GM12875 (cell line): ENCODE measurements at regions not wholly inside any gene's neighbourhood (a gene's known extent, or its start where the extent isn't known, plus 50 kb on each side); places are given as distances from the start of the nearest gene placed in this dataset.

Experiments used
- H3K4me3 ChIP-seq: one replicate; pipeline ENCODE4 v1.5.1; 2011; ENCODE audit warnings: low read depth, low read length, control low read depth
- TF ChIP-seq, protein P1 (sequence below): IDR thresholded peaks from 2 replicates; pipeline ENCODE4 v1.5.1; 2011; ENCODE audit warnings: low read depth, mild to moderate bottlenecking, control low read depth, inconsistent platforms, low read length, moderate library complexity, borderline replicate concordance; ENCODE audit not compliant: insufficient read depth

- TF ChIP-seq, protein P1, sequence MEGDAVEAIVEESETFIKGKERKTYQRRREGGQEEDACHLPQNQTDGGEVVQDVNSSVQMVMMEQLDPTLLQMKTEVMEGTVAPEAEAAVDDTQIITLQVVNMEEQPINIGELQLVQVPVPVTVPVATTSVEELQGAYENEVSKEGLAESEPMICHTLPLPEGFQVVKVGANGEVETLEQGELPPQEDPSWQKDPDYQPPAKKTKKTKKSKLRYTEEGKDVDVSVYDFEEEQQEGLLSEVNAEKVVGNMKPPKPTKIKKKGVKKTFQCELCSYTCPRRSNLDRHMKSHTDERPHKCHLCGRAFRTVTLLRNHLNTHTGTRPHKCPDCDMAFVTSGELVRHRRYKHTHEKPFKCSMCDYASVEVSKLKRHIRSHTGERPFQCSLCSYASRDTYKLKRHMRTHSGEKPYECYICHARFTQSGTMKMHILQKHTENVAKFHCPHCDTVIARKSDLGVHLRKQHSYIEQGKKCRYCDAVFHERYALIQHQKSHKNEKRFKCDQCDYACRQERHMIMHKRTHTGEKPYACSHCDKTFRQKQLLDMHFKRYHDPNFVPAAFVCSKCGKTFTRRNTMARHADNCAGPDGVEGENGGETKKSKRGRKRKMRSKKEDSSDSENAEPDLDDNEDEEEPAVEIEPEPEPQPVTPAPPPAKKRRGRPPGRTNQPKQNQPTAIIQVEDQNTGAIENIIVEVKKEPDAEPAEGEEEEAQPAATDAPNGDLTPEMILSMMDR: no peak
- no peak overlapping the region for H3K4me3 ChIP-seq
These were observed 95.7 kb downstream of the CPN2 start for GRCh38 chr3:194255252-194256039.

DNA sequence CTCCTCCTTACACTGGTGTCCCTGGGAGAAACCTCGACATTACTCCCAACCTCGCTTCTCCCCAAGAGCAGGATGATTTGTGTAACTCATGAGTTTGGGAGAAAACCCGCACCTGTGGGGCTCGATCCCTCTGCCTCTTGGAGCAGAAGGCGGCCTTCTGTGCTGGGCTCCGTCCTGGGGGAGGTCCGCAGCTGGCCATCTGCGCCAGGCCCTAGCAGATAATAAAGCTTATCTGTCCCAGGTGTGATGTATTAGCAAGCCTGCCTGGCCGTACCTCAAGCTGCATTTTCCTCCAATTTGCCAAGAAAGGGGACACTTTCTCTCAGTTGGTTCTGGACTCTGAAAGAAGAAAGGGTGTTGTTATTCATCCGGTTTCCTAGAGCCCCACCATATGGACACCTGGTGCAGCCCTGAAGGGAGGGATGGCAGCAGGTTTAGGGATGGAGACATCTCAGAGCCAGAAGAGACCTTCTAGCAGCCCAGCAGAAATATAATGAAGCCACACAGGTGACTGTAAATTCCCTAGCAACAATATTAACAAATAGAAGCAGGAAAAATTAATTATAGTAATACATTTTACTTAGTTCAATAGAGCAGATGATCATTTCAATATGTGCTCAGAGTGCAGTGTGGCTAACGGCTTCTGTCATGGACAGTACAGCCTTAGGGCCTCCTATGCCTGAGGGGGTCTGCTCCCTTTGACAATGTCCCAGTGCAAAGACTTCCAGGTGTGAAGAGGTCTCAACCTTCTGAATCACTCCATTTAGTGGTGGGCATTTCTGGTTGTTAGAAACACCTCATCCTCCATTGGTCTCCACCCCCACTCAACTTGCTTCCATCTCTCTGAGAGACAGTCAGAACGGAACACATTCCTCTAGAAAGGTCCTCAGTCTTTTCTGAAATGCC is 94.8 kb downstream of the CPN2 start:
- H3K4me3 ChIP-seq: no peak overlapping the region
- TF ChIP-seq, protein P1: no peak

GRCh38 chr3:194257151-194257621 is 93.9 kb downstream of the CPN2 start:
- TF ChIP-seq, protein P1: no peak
- H3K4me3 ChIP-seq: no peak overlapping the region

DNA sequence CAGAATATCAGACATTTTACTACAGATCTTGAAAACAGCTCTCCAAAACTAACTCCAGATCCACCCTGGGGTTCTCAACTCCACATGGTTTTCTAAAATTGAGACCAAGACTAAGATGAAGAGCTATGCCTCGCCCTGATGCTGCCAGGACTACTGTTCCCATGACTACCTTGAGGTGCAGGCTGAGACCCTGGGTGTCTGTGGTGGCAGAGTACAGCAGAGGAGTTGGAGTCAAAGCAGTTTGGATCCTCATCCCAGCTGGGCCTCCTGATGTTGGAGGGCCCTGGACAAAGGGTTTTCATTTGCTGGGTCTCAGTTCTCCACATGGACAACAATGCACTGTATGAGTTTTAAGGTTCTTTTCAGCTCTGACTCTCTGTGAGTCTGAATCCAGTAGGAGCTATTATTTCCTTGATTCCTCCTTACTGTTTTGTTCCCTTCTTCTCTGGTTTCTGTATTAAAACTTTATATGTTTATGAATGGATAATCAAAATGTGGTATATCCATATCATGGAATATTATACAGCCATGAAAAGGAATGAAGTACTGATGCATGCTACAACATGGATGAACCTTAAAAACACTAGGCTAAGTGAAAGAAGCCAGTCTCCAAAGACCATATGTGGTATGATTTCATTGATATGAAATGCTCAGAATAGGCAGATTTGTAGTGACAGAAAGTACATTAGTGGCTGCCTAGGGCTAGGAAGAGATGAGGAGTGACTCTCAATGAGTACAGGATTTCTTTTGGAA is 93.0 kb downstream of the CPN2 start:
- TF ChIP-seq, protein P1: no peak
- H3K4me3 ChIP-seq: no peak overlapping the region

DNA sequence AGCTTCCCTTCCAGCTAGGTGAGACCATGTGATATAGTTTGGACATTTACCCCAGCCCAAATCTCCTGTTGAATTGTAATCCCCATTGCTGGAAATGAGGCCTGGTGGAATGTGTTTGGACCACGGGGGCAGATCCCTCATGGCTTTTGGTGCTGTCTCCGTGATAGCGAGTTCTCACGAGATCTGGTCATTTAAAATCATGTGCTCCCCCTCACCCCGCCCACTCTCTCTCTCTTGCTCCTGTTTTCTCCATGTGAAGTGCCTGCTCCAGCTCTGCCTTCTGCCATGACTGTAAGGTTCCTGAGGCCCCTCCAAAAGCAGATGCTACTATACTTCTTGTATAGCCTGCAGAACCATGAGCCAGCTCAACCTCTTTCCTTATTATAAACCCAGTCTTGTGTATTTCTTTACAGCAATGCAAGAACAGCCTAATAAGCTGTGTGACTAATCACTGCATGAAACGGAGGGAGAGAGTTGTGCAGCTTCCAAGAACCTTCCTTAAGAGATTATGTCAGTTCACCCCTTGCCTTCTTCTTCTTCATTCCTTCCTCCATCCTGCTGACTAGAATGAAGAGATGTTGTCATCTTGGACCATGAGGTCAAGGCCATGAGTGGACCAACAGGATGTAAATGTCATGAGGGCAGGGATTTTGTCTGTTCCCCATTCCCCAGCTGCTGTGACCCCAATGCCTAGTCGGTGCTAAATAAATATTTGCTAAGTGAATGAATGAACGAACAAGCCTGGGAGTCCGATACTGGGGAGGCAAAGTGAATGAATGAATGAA is 91.0 kb downstream of the CPN2 start:
- H3K4me3 ChIP-seq: no peak overlapping the region
- TF ChIP-seq, protein P1: no peak

GRCh38 chr3:194261581-194262063 is 89.5 kb downstream of the CPN2 start:
- no peak overlapping the region for H3K4me3 ChIP-seq
- TF ChIP-seq, protein P1: no peak
